NAMALWA (cell line): ENCODE measurements at regions not wholly inside any gene's neighbourhood (a gene's known extent, or its start where the extent isn't known, plus 50 kb on each side); places are given as distances from the start of the nearest gene placed in this dataset.
A peak's percentile ranks its signal among the peaks of the same experiment; 100 is the strongest.
"Not testable (repeated sequence)": the region's sequence is repeated elsewhere in the genome, so short reads cannot be mapped to it uniquely, and the experiment has no call there.

Experiments
- DNase-seq: peaks from one replicate; pipeline ENCODE4 v3.0.0-alpha.2; 2015; ENCODE audit warnings: low spot score

DNA sequence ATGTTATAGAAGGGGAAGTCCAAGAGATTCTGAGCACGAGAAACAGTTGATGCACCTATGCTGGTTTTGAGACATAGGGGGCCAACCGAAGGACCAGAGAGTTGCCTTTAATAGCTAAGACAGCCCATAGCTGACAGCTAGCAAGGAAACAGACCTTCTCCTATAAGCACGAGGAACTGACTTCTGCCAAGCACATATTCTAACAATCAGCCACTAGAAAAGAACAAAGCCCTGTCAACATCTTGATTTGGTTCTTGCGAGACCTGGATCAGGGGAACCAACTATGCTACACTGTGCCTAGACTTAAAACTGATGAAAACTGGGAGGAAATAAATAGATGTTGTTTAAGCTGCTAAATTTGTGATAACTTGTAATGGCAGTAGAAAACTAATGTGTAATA, 785.6 kb downstream of the TMTC2 start:
- no peak for DNase-seq

DNA sequence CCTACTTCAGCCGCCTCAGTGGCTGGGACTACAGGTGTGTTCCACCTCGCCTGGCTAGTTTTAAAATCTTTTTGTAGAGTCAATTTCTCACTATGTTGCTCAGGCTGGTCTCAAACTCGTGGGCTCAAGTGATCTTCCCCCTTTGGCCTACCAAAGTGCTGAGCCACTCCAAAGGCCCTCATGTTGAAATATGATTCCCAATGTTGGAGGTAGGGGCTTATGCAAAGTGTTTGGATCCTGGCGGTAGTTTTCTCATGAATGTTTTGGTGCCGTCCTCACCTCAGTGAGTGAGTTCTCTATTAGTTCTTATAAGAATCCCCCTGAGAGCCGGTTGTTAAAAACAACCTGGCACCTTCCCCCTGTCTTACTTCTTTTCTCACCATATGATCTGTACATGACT, 784.6 kb downstream of the TMTC2 start:
- DNase-seq = no peak

DNA sequence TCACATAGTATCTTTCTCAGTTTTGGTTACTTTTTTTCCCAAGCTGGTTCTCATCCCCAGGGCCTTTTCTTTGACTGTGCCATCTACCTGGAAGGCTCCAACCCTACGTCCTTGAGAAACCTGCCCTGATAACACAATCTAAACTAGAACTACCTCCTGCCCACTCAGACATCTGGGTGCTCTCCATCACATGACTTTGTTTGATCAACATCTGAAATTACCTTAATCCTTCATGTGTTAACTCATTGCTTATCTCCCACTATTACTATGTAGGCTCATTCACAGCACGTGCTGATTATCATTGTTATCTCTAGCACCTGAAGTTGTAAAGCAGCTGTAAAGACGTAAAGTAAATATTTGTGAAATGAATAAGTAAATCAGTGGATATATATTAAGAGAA, 784.0 kb downstream of the TMTC2 start:
- no peak for DNase-seq

DNA sequence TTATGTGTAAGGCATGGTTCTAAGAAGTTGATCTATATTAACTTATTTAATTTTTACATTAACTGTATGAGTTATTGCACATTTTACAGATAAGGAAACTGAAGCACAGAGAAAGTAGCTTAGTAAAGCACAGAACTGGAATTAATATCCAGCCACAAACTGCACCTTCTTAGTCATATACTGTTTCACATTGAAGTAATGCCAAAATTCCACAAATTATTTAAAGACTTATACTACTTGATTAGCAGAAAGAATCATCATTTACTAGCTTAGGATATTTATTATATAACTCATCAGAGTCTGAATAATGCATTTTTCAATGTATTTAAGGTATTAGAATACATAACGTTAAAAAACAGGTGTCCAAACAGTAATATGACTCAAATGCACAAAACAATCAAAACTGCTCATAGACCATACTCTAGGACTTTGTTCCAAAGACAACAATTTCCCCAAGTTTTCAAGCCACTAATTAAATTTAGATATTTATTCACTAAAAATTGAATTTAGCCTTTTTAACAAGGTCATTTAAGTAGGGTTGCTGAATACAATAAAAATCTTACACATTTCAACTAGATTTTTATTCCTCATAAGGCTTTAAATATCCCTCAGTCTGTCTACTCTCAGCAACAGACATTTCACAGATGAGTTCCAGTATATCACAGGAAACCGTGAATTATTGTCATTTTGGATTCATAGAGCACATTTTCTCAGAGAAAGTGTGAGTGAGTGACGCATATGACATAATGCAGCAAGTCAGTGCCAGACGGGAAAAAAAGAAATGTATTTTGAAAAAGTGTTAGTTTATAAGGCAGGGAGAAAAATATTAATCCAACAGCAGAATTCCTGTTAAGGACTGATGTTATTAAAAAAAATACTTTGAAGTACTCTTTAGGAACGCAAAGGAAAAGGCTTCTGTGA, 782.5 kb downstream of the TMTC2 start:
- no peak for DNase-seq

DNA sequence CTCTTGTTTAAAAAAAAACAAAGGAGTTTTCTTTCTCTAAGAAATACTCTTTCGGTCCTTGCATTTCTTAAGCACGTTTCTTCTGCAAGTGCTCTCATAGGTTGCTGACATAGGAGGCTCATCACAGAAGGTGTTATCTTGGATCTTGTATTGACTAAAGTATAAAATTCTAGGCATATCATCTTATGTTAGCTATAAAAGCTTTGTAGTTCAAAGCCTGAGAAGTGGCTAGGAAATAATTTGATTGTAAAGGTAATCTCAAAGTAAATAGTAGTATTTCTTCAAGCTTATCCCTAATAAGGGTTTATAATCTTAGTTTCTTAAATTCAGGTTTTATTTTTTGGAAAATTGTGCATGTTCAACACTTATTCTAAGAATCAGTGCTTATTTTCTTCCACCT, 778.9 kb downstream of the TMTC2 start:
- no peak for DNase-seq

DNA sequence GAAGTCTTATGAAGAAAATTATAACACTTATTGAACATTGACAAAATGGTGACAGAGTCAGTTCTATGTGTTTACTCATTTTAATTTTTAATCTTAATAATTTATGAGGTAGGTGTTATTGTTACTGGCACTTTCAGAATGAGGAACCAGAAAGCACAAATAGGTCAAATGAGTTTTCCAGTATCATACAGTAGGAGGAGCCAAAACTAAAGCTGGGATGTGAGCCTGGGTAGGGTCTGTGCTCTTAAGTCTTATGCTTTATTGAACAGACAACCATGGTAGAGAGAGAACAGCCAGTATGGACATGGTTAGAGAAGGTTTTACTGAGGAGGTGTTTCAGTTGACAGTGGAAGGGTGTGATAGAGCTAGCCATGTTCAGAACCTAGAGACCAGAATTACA, 775.7 kb downstream of the TMTC2 start:
- DNase-seq = peak; percentile 3

DNA sequence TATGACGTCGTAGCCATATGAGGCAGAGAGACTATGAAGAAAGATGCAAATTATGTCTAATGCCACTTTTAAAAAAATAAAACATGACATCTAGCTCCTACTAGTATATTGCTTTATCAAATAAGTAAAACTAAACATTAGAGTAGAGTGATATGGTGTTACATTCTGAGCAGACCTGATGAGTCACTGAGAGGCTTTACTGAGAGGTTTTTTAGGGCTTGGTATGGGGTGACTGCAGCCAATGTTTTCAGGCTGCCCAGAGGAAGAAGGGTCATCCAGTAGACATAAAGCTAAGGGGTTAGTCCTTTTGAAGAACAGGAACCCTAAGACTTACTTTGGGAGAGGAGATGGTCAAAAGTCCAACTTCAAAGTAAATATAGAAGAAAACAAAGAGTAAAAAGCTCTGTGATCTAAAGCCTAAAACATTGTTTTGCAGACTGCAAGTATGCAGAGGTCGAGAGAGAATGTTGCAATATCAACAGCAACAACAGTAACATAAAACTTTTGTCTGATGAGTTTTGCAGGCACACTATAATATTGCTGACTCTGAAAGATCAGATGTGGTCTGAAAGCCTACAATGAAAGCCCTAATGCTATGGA, 774.7 kb downstream of the TMTC2 start:
- no peak for DNase-seq

DNA sequence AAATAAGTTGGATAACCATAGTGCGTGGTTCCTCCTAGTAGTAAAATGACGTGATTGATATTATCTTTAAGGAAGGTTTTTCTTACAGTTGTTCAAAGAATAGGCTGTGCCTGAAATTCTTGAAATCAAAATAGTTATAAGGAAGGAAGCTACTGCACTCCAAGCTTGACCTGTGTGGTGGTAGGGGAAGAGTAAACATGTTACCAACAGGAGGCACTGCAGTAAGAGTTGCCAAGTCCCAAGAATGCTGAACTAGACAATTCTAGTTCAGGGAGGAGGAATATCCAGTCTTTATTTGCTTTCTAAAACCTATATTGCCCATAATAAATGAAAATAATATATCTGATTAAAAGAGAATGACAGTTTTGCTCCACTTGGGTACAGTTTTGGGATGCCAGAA, 764.5 kb downstream of the TMTC2 start:
- DNase-seq = no peak

GRCh38 chr12:83434600-83434999, 747.9 kb downstream of the TMTC2 start:
- no peak for DNase-seq

DNA sequence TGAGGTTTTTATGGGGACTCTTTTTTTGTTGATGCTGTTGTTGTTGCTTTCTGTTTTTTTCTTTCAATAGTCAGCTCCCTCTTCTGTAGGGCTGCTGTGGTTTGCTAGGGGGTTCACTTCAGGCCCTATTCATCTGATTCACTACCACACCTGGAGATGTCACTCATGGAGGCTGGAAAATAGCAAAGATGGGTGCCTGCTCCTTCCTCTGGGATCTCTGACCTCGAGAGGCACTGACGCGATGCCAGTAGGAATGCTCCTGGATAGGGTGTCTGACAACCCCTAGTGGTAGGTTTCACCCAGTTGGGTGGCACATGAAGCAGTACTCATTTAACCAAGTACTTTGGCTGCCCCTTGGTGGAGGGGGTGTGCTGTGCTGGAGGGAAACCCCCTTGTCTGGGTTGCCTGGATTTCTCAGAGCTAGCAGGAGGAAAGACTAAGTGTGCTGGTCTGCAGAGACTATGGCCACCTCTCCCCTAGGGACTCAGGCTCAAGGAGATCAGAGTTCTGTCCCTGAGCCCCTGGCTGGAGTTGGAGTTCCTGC, 745.5 kb downstream of the TMTC2 start:
- no peak for DNase-seq

- not testable (repeated sequence) for DNase-seq
Observed at GRCh38 chr12:83427586-83428136, 741.0 kb downstream of the TMTC2 start.

GRCh38 chr12:83414981-83415380, 728.3 kb downstream of the TMTC2 start:
- no peak for DNase-seq

DNA sequence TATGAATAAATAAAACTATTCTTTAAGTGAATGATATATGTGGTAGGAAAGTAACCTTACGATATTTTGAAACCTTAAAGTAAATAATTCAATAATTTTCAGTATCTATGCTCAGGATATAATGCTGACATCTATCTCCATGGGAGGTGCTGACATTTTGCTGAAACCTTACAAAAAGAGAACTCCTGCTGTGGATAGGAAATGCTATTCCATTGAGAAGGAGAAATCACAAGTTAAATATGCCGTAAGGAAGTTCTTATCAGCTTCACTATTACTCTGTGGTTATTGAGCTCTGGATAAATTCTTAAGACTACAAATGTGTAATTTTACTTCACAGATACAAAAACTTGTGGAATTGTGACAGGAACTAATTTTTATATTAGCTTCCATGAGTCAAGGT, 722.1 kb downstream of the TMTC2 start:
- DNase-seq = no peak

- no peak for DNase-seq
Observed at GRCh38 chr12:83408146-83408545, 721.4 kb downstream of the TMTC2 start.

DNA sequence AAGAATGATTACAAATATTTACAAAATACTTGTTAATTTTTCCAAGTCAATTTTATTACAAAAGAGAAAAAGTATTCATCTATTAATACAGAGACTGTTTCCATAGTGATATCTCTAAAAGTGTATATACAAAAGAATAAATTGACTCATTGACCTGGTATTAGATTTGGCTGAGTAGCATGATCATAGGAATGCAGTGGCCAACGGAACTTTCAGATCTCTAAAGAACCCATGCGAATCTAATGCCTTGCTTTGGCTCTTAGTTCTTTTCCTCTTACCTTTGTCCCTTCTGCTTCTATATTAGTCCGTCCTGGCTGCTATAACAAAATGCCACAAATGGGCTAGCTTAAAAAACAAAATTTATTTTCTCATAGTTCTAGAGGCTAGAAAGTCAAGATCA, 717.8 kb downstream of the TMTC2 start:
- DNase-seq = no peak

GRCh38 chr12:83390186-83390585, 703.5 kb downstream of the TMTC2 start:
- DNase-seq = no peak

DNA sequence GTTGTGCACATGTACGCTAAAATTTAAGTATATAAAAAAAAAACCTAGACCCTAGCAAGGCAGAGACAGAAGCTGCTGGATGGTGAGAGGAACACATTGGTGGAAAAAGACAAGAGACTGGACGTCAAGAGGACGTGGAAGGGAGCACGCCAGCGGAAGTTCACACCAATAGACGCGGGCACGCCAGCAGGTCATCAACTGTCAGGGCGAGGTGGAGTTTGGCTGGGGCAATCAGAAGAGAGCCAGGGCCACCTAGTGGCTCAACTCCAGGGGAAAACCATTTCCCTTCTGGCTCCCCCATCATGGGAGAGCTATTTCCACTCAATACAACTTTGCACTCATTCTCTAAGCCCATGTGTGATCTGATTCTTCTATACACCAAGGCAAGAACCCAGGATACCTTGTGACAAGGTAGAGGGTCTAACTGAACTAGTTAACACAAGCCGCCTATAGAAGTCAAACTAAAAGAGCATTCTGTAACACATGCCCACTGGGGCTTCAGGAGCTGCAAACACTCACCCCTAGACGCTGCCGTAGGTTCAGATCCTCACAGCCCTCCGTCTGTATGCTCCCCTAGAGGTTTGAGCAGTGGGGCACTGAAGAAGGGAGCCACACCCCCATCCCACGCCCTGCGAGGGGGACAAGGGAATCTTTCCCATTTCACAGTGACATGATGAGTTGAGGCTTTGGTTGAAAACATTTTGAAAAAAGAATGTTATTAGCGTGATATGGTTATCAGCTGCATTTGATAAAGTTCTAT, 702.7 kb downstream of the TMTC2 start:
- DNase-seq = peak; percentile 18

DNA sequence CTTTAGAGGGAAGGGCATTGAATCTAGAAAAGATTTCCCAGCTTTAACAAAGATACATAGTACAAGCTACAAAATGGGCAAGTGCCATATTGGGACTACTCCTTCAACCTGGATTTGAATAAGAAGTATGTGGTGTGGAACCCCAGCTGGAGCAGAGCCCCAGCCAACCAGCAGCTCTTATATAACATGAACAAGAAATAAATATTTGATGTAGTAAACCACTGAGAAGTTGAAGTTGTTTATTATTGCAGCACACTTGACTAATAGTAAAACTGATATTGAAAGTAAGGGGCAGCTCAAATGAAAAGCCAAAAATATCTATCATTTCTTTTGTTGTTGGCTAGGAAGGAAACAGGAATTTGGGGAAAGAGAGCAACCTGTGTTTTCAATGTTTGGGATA, 701.8 kb downstream of the TMTC2 start:
- no peak for DNase-seq

DNA sequence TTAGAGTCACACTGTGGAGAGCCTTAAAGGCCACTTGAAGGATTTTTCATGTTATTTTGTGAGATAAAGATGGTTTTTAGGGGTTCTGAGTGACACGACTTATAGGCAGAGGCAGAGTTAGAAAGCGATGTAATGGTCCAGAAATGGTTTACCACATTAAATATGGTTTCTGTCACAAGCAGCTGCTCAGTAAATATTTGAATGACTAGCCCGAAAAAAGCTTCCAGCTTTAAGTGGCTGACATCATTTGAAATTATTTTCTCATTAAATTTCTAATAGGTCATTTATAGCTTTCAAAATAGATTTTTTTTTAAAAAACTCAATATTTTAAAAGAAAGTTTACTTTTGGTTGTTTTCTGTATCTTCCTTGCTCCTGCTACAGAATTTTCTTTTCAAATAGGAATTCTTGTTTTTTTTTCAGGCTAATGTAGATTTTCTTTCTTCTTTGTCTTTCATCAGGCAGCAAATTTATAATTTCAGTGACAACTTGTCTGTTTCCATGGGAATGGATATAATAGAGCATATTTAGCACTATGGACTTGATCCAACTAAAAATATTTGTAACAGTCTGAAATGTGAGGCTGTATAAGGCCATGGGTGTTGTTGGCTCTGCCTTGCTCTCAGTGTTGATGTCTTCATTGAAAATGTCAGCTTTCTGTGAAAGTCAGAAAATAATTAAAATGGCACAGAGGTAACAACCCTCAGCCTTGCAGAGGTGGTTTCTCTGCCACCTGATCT, 700.0 kb downstream of the TMTC2 start:
- no peak for DNase-seq

DNA sequence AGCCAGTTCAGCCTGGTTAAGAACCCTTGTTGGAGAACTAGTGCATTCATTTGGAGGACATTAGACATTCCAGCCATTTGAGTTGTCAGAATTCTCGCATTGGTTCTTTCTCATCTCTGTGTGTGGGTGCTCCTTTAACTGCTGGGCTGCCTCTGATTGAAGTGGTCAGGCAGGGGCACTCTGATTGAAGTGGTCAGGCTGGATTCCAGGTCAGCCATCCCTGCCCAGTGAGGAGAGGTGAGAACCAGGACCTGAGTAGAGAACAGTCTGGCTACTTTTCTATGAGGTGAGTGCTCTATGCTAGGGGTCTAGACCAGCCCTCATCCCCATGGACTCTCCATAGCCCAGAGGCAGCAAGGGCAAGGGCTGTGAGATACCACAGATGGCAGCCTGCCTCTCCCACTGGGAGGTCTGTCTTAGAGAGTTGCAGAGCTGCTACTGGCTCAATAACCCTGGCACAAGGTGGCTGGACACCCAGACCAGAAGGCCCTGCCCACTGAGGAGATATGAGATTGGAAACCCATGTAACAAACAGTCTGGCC, 691.6 kb downstream of the TMTC2 start:
- no peak for DNase-seq

DNA sequence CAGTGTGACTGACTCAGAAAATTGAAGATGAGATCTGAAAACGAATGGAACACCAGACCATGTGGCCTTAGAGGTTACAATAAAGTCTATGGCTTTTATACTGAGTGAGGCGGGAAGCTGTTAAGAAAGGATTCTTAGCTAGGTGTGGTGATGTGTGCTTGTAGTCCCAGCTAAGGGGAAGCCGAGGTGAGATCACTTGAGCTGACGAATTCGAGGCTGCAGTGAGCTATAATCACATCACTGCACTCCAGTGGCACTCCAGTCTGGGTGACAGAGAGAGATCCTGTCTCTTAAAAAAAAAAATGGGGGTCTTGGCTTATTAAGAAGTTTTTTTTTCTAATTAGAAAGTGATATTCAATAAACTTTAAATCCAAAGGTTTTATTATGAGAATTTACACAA, 678.6 kb downstream of the TMTC2 start:
- no peak for DNase-seq
